DND-41 (cell line): ENCODE measurements at regions not wholly inside any gene's neighbourhood (a gene's known extent, or its start where the extent isn't known, plus 50 kb on each side); places are given as distances from the start of the nearest gene placed in this dataset.

Source experiments
- CTCF ChIP-seq: IDR thresholded peaks from 2 replicates; pipeline ENCODE4 v1.5.1; 2012; ENCODE audit warnings: borderline replicate concordance, low read length, moderate library complexity, mild to moderate bottlenecking; ENCODE audit not compliant: poor library complexity, severe bottlenecking; ENCODE audit errors: extremely low read depth
- EZH2 ChIP-seq: IDR thresholded peaks from 3 replicates; pipeline ENCODE4 v1.6.1; 2012; ENCODE audit warnings: borderline replicate concordance, low read depth, mild to moderate bottlenecking, moderate library complexity, low read length, inconsistent platforms; ENCODE audit not compliant: severe bottlenecking

- TF ChIP-seq CTCF (no peak), EZH2 (no peak)
Measured at GRCh38 chr18:54434453-54434852, 76.7 kb downstream of the C18orf54 start.
